GM19463 (cell line): ENCODE measurements at regions not wholly inside any gene's neighbourhood (a gene's known extent, or its start where the extent isn't known, plus 50 kb on each side); places are given as distances from the start of the nearest gene placed in this dataset.

ENCODE experiments used
- ATAC-seq: cut with Tn5 transposase; IDR thresholded peaks from one replicate; pipeline ENCODE4 v1.9.1; 2021; ENCODE audit warnings: mild to moderate bottlenecking, moderate library complexity; ENCODE audit not compliant: unreplicated experiment

GRCh38 chr2:219692521-219692920 lies 65.1 kb downstream of the SLC4A3 start:
- no peak for ATAC-seq

- ATAC-seq = no peak
Observed at GRCh38 chr2:219695145-219695709, 67.8 kb downstream of the SLC4A3 start.

- no peak for ATAC-seq
Observed at GRCh38 chr2:219697811-219698747, 70.6 kb downstream of the SLC4A3 start.

GRCh38 chr2:219698748-219699439 lies 71.5 kb downstream of the SLC4A3 start:
- ATAC-seq = no peak

GRCh38 chr2:219699440-219699821 lies 72.0 kb downstream of the SLC4A3 start:
- ATAC-seq = no peak

GRCh38 chr2:219701847-219702634 lies 74.6 kb downstream of the SLC4A3 start:
- no peak for ATAC-seq

- ATAC-seq = no peak
Observed at GRCh38 chr2:219702796-219703545, 75.5 kb downstream of the SLC4A3 start.

- ATAC-seq = no peak
Observed at GRCh38 chr2:219704878-219705277, 77.4 kb downstream of the SLC4A3 start.

GRCh38 chr2:219706823-219707281 lies 79.4 kb downstream of the SLC4A3 start:
- ATAC-seq = no peak

GRCh38 chr2:219707496-219708285 lies 80.3 kb downstream of the SLC4A3 start:
- no peak for ATAC-seq

GRCh38 chr2:219709331-219709761 lies 81.9 kb downstream of the SLC4A3 start:
- no peak for ATAC-seq

- peak; percentile 54 for ATAC-seq
Observed at GRCh38 chr2:219713110-219713509, 85.7 kb downstream of the SLC4A3 start.

GRCh38 chr2:219714681-219715400 lies 87.4 kb downstream of the SLC4A3 start:
- ATAC-seq = no peak

- ATAC-seq = no peak
Observed at GRCh38 chr2:219718066-219718465, 90.6 kb downstream of the SLC4A3 start.

GRCh38 chr2:219719521-219719920 lies 92.1 kb downstream of the SLC4A3 start:
- no peak for ATAC-seq

- no peak for ATAC-seq
Observed at GRCh38 chr2:219720956-219721355, 93.5 kb downstream of the SLC4A3 start.

GRCh38 chr2:219722276-219722879 lies 94.9 kb downstream of the SLC4A3 start:
- ATAC-seq = no peak

GRCh38 chr2:219723311-219723710 lies 95.9 kb downstream of the SLC4A3 start:
- ATAC-seq = no peak
